WTC11 (cell line): ENCODE measurements at regions not wholly inside any gene's neighbourhood (a gene's known extent, or its start where the extent isn't known, plus 50 kb on each side); places are given as distances from the start of the nearest gene placed in this dataset.

ENCODE experiments used
- ATAC-seq: fragments of 200-7000 bp; cut with Tn5 transposase; 2 replicates; pipeline ENCODE4 v1.10.0; 2021; ENCODE audit warnings: mild to moderate bottlenecking, moderate library complexity
- CTCF ChIA-PET: fragments of 300-600 bp; sonication (Branson Sonifier 250); formaldehyde crosslinking; loops from one replicate; lab custom pipeline; 2021; ENCODE audit warnings: antibody characterized with exemption; lab: Charles Lee
- POLR2A ChIA-PET: fragments of 350-600 bp; sonication (Branson Sonifier 250); formaldehyde crosslinking; loops from one replicate; lab custom pipeline; 2021; ENCODE audit warnings: antibody characterized with exemption; lab: Charles Lee
- DNase-seq: peaks from one replicate; pipeline ENCODE4 v3.0.0; 2021; ENCODE audit warnings: low spot score
- H3K27ac Mint-ChIP-seq: 2 replicates; pipeline ENCODE4 v1.8.0; 2021; ENCODE audit warnings: mixed read lengths
- H3K27me3 Mint-ChIP-seq: 2 replicates; pipeline ENCODE4 v1.8.0; 2021; ENCODE audit warnings: low read depth, mild to moderate bottlenecking, moderate library complexity, mixed read lengths
- H3K36me3 Mint-ChIP-seq: 2 replicates; pipeline ENCODE4 v1.8.0; 2021; ENCODE audit warnings: mixed read lengths
- H3K4me1 Mint-ChIP-seq: 2 replicates; pipeline ENCODE4 v1.8.0; 2022; ENCODE audit warnings: mixed read lengths
- H3K4me3 Mint-ChIP-seq: 2 replicates; pipeline ENCODE4 v1.8.0; 2021; ENCODE audit warnings: mild to moderate bottlenecking, moderate library complexity, mixed read lengths
- H3K9me3 Mint-ChIP-seq: 2 replicates; pipeline ENCODE4 v1.8.0; 2021; ENCODE audit warnings: mixed read lengths
- ATF1 ChIP-seq: sonication (generic); formaldehyde crosslinking; IDR thresholded peaks from 2 replicates; pipeline ENCODE4 v1.8.1; 2023; ENCODE audit warnings: mild to moderate bottlenecking, moderate library complexity, missing genetic modification reagents
- CREB1 ChIP-seq: sonication (generic); formaldehyde crosslinking; IDR thresholded peaks from 2 replicates; pipeline ENCODE4 v1.8.0; 2023; ENCODE audit warnings: mild to moderate bottlenecking, missing genetic modification reagents
- ESRRA ChIP-seq: sonication (generic); formaldehyde crosslinking; IDR thresholded peaks from 2 replicates; pipeline ENCODE4 v1.8.1; 2022; ENCODE audit warnings: mild to moderate bottlenecking, missing genetic modification reagents, borderline replicate concordance
- IRF2 ChIP-seq: sonication (generic); formaldehyde crosslinking; IDR thresholded peaks from 2 replicates; pipeline ENCODE4 v1.8.0; 2022; ENCODE audit warnings: low read depth, missing genetic modification reagents, borderline replicate concordance
- JUN ChIP-seq: sonication (generic); formaldehyde crosslinking; IDR thresholded peaks from 2 replicates; pipeline ENCODE4 v1.8.0; 2023; ENCODE audit warnings: mild to moderate bottlenecking, missing genetic modification reagents
- MAX ChIP-seq: sonication (generic); formaldehyde crosslinking; IDR thresholded peaks from 2 replicates; pipeline ENCODE4 v1.8.0; 2022; ENCODE audit warnings: mild to moderate bottlenecking, missing genetic modification reagents
- MYBL2 ChIP-seq: sonication (generic); formaldehyde crosslinking; IDR thresholded peaks from 2 replicates; pipeline ENCODE4 v1.8.1; 2023; ENCODE audit warnings: mild to moderate bottlenecking, moderate library complexity, missing genetic modification reagents
- SMAD4 ChIP-seq: sonication (generic); formaldehyde crosslinking; IDR thresholded peaks from 2 replicates; pipeline ENCODE4 v1.8.0; 2022; ENCODE audit warnings: mild to moderate bottlenecking, missing genetic modification reagents
- SOX15 ChIP-seq: fragments of 250-450 bp; sonication (Bioruptor Pico); IDR thresholded peaks from 2 replicates; pipeline ENCODE4 v1.9.0; 2021; ENCODE audit warnings: mild to moderate bottlenecking
- TEAD1 ChIP-seq: sonication (generic); formaldehyde crosslinking; IDR thresholded peaks from 2 replicates; pipeline ENCODE4 v1.8.0; 2022; ENCODE audit warnings: mild to moderate bottlenecking, missing genetic modification reagents
- TP53 ChIP-seq: sonication (generic); formaldehyde crosslinking; IDR thresholded peaks from 2 replicates; pipeline ENCODE4 v1.8.1; 2023; ENCODE audit warnings: mild to moderate bottlenecking, missing genetic modification reagents
- ZNF232 ChIP-seq: sonication (generic); formaldehyde crosslinking; IDR thresholded peaks from 2 replicates; pipeline ENCODE4 v1.8.0; 2022; ENCODE audit warnings: mild to moderate bottlenecking, missing genetic modification reagents
- ZNF396 ChIP-seq: fragments of 250-450 bp; sonication (Bioruptor Pico); IDR thresholded peaks from 2 replicates; pipeline ENCODE4 v1.8.0; 2021; ENCODE audit warnings: mild to moderate bottlenecking, moderate library complexity, borderline replicate concordance
- ZNF425 ChIP-seq: fragments of 250-450 bp; sonication (Bioruptor Pico); conservative IDR thresholded peaks from 2 replicates; pipeline ENCODE4 v1.9.0; 2021; ENCODE audit warnings: mild to moderate bottlenecking
- ZNF671 ChIP-seq: fragments of 250-450 bp; sonication (Bioruptor Pico); IDR thresholded peaks from 2 replicates; pipeline ENCODE4 v1.8.0; 2021; ENCODE audit warnings: mild to moderate bottlenecking
- TF ChIP-seq, protein P1 (sequence below): sonication (generic); formaldehyde crosslinking; IDR thresholded peaks from 2 replicates; pipeline ENCODE4 v1.8.0; 2022; ENCODE audit warnings: mild to moderate bottlenecking, missing genetic modification reagents
- TF ChIP-seq, protein P2 (sequence below): sonication (generic); formaldehyde crosslinking; IDR thresholded peaks from 2 replicates; pipeline ENCODE4 v1.8.1; 2023; ENCODE audit warnings: mild to moderate bottlenecking, missing genetic modification reagents, moderate library complexity
- TF ChIP-seq, protein P3 (sequence below): fragments of 200-600 bp; IDR thresholded peaks from 2 replicates; pipeline ENCODE4 v1.8.0; 2022; ENCODE audit warnings: antibody characterized with exemption
- TF ChIP-seq, protein P4 (sequence below): sonication (generic); formaldehyde crosslinking; conservative IDR thresholded peaks from 2 replicates; pipeline ENCODE4 v1.8.1; 2023; ENCODE audit warnings: mild to moderate bottlenecking, low read depth, missing genetic modification reagents, moderate library complexity
- TF ChIP-seq, protein P5 (sequence below): fragments of 250-450 bp; sonication (Bioruptor Pico); IDR thresholded peaks from 2 replicates; pipeline ENCODE4 v1.9.0; 2021; ENCODE audit warnings: mild to moderate bottlenecking
- TF ChIP-seq, protein P6 (sequence below): fragments of 250-450 bp; sonication (Bioruptor Pico); IDR thresholded peaks from 2 replicates; pipeline ENCODE4 v1.9.0; 2021; ENCODE audit warnings: moderate library complexity, mild to moderate bottlenecking, inconsistent platforms, borderline replicate concordance

DNA sequence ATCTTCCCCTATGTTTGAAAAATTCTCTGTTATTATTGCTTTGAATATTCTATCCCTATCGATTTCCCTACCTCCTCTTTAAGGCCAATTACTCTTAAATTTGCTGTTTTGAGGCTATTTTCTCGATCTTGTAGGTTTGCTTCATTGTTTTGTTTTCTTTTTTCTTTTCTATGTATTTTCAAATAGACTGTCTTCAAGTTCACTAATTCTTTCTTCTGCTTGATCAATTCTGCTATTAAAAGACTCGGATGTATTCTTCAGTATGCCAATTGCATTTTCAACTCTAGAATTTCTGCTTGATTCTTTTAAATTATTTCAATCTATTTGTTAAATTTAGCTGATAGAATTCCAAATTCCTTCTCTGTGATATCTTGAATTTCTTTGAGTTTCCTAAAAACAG is 144.0 kb upstream of the NANOGP8 start (continued):
- TF ChIP-seq, protein P1, sequence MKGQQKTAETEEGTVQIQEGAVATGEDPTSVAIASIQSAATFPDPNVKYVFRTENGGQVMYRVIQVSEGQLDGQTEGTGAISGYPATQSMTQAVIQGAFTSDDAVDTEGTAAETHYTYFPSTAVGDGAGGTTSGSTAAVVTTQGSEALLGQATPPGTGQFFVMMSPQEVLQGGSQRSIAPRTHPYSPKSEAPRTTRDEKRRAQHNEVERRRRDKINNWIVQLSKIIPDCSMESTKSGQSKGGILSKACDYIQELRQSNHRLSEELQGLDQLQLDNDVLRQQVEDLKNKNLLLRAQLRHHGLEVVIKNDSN (CRISPR knock-in tag) = no peak
- TF ChIP-seq, protein P2, sequence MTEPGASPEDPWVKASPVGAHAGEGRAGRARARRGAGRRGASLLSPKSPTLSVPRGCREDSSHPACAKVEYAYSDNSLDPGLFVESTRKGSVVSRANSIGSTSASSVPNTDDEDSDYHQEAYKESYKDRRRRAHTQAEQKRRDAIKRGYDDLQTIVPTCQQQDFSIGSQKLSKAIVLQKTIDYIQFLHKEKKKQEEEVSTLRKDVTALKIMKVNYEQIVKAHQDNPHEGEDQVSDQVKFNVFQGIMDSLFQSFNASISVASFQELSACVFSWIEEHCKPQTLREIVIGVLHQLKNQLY = no peak
- TF ChIP-seq SMAD4 (CRISPR knock-in tag) (no peak), MYBL2 (CRISPR knock-in tag) (no peak), MAX (no peak), SOX15 (CRISPR knock-in tag) (no peak), ZNF425 (CRISPR knock-in tag) (no peak), JUN (CRISPR knock-in tag) (no peak), ZNF671 (CRISPR knock-in tag) (no peak)
- TF ChIP-seq, protein P3, sequence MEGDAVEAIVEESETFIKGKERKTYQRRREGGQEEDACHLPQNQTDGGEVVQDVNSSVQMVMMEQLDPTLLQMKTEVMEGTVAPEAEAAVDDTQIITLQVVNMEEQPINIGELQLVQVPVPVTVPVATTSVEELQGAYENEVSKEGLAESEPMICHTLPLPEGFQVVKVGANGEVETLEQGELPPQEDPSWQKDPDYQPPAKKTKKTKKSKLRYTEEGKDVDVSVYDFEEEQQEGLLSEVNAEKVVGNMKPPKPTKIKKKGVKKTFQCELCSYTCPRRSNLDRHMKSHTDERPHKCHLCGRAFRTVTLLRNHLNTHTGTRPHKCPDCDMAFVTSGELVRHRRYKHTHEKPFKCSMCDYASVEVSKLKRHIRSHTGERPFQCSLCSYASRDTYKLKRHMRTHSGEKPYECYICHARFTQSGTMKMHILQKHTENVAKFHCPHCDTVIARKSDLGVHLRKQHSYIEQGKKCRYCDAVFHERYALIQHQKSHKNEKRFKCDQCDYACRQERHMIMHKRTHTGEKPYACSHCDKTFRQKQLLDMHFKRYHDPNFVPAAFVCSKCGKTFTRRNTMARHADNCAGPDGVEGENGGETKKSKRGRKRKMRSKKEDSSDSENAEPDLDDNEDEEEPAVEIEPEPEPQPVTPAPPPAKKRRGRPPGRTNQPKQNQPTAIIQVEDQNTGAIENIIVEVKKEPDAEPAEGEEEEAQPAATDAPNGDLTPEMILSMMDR = no peak

DNA sequence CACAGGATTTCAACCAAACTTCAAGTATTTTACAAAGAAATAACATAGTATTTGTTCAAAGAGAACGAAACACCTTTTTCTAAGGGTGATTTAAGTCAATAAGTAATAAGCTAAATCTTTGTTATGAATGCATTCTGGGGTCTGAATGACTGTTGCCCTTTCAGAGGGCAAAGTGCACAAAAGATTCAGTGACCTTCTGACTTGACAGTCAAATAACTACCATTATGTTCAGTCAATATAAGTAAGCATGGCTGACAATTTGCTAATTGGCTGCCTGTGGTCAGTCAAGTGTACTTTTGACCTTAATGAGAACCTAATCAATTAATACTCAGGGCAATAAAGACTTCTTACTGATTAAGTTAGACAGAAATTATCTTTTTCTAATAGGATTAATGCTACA is 133.1 kb upstream of the NANOGP8 start:
- H3K4me3 Mint-ChIP-seq = no peak overlapping the region
- POLR2A ChIA-PET = interaction anchor here (0.7 kb wide), 1 partner anchor 19 kb away, joined by 3 read pairs; no protein-coding TSS in a partner anchor
- DNase-seq = no peak
- H3K36me3 Mint-ChIP-seq = peaks cover 23% of the 10 kb centered on the region
- H3K27me3 Mint-ChIP-seq = no peaks in the 10 kb centered on the region
- CTCF ChIA-PET = no interaction called here
- H3K27ac Mint-ChIP-seq = peak overlapping the region; percentile 9
- peaks cover 30% of the 10 kb centered on the region for H3K9me3 Mint-ChIP-seq
- peaks cover 16% of the 10 kb centered on the region for H3K4me1 Mint-ChIP-seq
- TF ChIP-seq, protein P4, sequence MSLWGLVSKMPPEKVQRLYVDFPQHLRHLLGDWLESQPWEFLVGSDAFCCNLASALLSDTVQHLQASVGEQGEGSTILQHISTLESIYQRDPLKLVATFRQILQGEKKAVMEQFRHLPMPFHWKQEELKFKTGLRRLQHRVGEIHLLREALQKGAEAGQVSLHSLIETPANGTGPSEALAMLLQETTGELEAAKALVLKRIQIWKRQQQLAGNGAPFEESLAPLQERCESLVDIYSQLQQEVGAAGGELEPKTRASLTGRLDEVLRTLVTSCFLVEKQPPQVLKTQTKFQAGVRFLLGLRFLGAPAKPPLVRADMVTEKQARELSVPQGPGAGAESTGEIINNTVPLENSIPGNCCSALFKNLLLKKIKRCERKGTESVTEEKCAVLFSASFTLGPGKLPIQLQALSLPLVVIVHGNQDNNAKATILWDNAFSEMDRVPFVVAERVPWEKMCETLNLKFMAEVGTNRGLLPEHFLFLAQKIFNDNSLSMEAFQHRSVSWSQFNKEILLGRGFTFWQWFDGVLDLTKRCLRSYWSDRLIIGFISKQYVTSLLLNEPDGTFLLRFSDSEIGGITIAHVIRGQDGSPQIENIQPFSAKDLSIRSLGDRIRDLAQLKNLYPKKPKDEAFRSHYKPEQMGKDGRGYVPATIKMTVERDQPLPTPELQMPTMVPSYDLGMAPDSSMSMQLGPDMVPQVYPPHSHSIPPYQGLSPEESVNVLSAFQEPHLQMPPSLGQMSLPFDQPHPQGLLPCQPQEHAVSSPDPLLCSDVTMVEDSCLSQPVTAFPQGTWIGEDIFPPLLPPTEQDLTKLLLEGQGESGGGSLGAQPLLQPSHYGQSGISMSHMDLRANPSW (CRISPR knock-in tag) = no peak
- TF ChIP-seq SMAD4 (CRISPR knock-in tag) (no peak), MAX (no peak), ESRRA (CRISPR knock-in tag) (no peak), ZNF232 (CRISPR knock-in tag) (no peak)
- TF ChIP-seq, protein P5, sequence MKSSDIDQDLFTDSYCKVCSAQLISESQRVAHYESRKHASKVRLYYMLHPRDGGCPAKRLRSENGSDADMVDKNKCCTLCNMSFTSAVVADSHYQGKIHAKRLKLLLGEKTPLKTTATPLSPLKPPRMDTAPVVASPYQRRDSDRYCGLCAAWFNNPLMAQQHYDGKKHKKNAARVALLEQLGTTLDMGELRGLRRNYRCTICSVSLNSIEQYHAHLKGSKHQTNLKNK (CRISPR knock-in tag) = no peak
- ATAC-seq = no peak

- POLR2A ChIA-PET = no interaction called here
- CTCF ChIA-PET = no interaction called here
- no peaks in the 10 kb centered on the region for H3K9me3 Mint-ChIP-seq
- TF ChIP-seq ESRRA (CRISPR knock-in tag) = no peak
- TF ChIP-seq IRF2 (CRISPR knock-in tag) = no peak
- no peak for TF ChIP-seq ZNF232 (CRISPR knock-in tag)
- no peak for TF ChIP-seq ATF1 (CRISPR knock-in tag)
- TF ChIP-seq, protein P3 = no peak
- TF ChIP-seq, protein P6, sequence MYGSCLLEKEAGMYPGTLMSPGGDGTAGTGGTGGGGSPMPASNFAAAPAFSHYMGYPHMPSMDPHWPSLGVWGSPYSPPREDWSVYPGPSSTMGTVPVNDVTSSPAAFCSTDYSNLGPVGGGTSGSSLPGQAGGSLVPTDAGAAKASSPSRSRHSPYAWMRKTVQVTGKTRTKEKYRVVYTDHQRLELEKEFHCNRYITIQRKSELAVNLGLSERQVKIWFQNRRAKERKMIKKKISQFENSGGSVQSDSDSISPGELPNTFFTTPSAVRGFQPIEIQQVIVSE (CRISPR knock-in tag) = no peak
- TF ChIP-seq TEAD1 = no peak
- no peak for TF ChIP-seq TP53
- no peak for TF ChIP-seq ZNF396 (CRISPR knock-in tag)
- no peak for TF ChIP-seq CREB1 (CRISPR knock-in tag)
These were observed 130.0 kb upstream of the NANOGP8 start for GRCh38 chr15:35215093-35215492.

More at GRCh38 chr15:35215093-35215492, 130.0 kb upstream of the NANOGP8 start:
- Mint-ChIP-seq H3K4me3 (no peak overlapping the region), H3K27ac (no peak overlapping the region), H3K36me3 (no peaks in the 10 kb centered on the region), H3K27me3 (no peaks in the 10 kb centered on the region), H3K4me1 (peaks cover 36% of the 10 kb centered on the region)
- ATAC-seq (no peak), DNase-seq (no peak)
